ENCODE measurements at regions not wholly inside any gene's neighbourhood (a gene's known extent, or its start where the extent isn't known, plus 50 kb on each side); places are given as distances from the start of the nearest gene placed in this dataset.

DNA sequence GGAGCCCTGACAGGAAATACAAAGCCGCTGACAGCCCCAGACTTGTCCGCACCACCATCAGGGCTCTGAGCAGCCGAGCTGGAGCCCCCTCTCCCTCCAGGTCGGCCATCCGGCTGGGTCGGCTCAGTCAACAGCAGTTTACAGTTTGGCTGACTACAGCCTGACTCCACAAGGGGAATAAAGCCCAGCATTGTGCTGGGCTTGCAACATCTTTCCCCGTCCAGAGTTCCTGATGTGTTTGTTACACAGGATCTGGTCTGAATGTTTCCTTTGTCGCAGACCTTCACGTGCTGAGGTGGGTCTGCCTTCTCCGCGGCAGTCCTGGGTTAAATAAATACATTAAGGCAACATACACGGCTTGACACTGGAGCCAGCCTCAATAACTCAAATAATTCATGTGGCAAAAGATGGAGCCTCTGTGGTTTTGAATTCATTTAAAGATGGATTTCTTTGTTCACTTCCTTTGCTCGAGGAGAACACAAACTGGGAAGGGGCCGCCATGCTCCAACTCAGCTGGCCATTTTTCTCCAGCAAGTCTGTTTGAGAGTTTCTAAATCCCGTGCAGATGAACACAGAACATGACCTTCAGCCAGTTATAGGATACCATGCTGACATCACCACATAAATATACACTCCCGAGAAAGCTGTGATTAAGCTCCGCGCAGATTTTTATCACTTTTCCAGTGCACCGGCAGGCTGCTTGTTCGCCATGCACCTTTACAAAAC lies 192.1 kb downstream of the WDR11 start:
- in situ Hi-C loops (cut with MboI; ENCODE audit: low pct_ligation_motif_present in 1 of 4, low pct_unique_long_range_greater_than_20kb in 1 of 4, low sequenced_read_pairs in 3 of 4) (no loop called here), intact Hi-C loops (cut with DNase I; ENCODE audit: low total_unique reads) (no loop called here)
- TF ChIP-seq EP300 (IDR thresholded peaks at IDR 0.05; ENCODE audit: low read depth) (no peak), POLR2A (IDR thresholded peaks at IDR 0.05) (no peak), POLR2AphosphoS5 (IDR thresholded peaks at IDR 0.05) (no peak)
- TF ChIP-seq, protein P1, sequence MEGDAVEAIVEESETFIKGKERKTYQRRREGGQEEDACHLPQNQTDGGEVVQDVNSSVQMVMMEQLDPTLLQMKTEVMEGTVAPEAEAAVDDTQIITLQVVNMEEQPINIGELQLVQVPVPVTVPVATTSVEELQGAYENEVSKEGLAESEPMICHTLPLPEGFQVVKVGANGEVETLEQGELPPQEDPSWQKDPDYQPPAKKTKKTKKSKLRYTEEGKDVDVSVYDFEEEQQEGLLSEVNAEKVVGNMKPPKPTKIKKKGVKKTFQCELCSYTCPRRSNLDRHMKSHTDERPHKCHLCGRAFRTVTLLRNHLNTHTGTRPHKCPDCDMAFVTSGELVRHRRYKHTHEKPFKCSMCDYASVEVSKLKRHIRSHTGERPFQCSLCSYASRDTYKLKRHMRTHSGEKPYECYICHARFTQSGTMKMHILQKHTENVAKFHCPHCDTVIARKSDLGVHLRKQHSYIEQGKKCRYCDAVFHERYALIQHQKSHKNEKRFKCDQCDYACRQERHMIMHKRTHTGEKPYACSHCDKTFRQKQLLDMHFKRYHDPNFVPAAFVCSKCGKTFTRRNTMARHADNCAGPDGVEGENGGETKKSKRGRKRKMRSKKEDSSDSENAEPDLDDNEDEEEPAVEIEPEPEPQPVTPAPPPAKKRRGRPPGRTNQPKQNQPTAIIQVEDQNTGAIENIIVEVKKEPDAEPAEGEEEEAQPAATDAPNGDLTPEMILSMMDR (IDR thresholded peaks at IDR 0.05) = no peak
- Histone ChIP-seq H3K27me3 (no peaks in the 10 kb centered on the region), H3K4me1 (no peaks in the 10 kb centered on the region), H3K36me3 (no peaks in the 10 kb centered on the region), H3K4me3 (no peak overlapping the region), H3K9me3 (no peaks in the 10 kb centered on the region), H3K27ac (peak overlapping the region in 2 of 4 donors; percentile 21 to 22)
- WGBS, 2 donors (ENCODE audit: low coverage in 1 of 2) = 70 to 71% methylated on average over 3 to 20 of the region's 20 CpGs
- DNase-seq = no peak

DNA sequence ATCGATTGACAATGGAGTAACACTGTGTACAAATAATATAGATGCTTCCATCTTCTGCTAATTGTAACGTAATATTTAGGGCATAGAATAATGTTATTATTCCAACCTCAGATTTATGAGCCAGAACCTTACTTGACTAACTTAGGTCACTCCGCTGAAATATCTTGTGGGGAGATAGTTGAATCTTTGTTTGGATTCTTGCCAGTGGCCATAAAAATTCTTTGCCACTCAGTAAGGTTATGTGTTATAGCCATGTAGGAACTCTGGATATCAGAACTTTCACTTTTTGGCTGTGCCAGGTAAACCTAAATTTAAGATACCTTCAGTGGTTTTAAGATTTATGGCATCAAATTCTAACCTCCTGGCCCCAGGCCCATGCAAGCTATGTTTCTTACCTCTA lies 197.6 kb downstream of the WDR11 start:
- Histone ChIP-seq H3K4me1 (no peaks in the 10 kb centered on the region), H3K27me3 (no peaks in the 10 kb centered on the region), H3K27ac (no peak overlapping the region), H3K4me3 (no peak overlapping the region), H3K36me3 (no peaks in the 10 kb centered on the region), H3K9me3 (no peaks in the 10 kb centered on the region)
- no peak for DNase-seq
- TF ChIP-seq POLR2A (IDR thresholded peaks at IDR 0.05) = no peak
- TF ChIP-seq, protein P1 (IDR thresholded peaks at IDR 0.05) = no peak
- no peak for TF ChIP-seq EP300 (IDR thresholded peaks at IDR 0.05; ENCODE audit: low read depth)
- TF ChIP-seq POLR2AphosphoS5 (IDR thresholded peaks at IDR 0.05) = no peak
- in situ Hi-C loops (cut with MboI; ENCODE audit: low pct_ligation_motif_present in 1 of 4, low pct_unique_long_range_greater_than_20kb in 1 of 4, low sequenced_read_pairs in 3 of 4) (no loop called here), intact Hi-C loops (cut with DNase I; ENCODE audit: low total_unique reads) (no loop called here)
- WGBS, 2 donors (ENCODE audit: low coverage in 1 of 2) = 71 to 74% methylated on average over 1 to 3 of the region's 3 CpGs

DNA sequence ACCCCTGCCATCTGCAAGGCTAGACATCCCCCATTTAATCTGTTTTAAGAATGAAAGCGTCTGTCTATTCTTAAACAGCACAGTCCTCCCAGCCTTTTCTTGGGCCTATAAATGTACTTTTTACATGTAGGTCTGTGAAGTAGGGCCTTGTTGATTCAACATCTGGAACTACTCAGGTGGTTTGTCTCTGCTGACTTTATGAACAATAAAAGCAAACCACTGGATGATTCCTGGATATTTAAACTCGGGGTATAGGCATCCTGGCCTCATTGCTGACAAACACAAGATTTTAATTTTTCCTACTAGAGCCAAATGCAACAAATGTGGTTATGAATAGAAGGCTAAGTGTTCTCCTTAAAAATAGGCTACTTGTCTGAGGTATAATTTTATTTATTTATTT lies 198.3 kb downstream of the WDR11 start:
- intact Hi-C loops (cut with DNase I; ENCODE audit: low total_unique reads) (no loop called here), in situ Hi-C loops (cut with MboI; ENCODE audit: low pct_ligation_motif_present in 1 of 4, low pct_unique_long_range_greater_than_20kb in 1 of 4, low sequenced_read_pairs in 3 of 4) (no loop called here)
- no peak for DNase-seq
- Histone ChIP-seq H3K9me3 (no peaks in the 10 kb centered on the region), H3K4me3 (no peak overlapping the region), H3K27ac (no peak overlapping the region), H3K36me3 (no peaks in the 10 kb centered on the region), H3K27me3 (no peaks in the 10 kb centered on the region), H3K4me1 (no peaks in the 10 kb centered on the region)
- TF ChIP-seq EP300 (IDR thresholded peaks at IDR 0.05; ENCODE audit: low read depth) (no peak), POLR2A (IDR thresholded peaks at IDR 0.05) (no peak), POLR2AphosphoS5 (IDR thresholded peaks at IDR 0.05) (no peak)
- TF ChIP-seq, protein P1 (IDR thresholded peaks at IDR 0.05) = no peak
- WGBS, 2 donors (ENCODE audit: low coverage in 1 of 2) = 58 to 65% methylated on average over 2 of the region's 2 CpGs

DNA sequence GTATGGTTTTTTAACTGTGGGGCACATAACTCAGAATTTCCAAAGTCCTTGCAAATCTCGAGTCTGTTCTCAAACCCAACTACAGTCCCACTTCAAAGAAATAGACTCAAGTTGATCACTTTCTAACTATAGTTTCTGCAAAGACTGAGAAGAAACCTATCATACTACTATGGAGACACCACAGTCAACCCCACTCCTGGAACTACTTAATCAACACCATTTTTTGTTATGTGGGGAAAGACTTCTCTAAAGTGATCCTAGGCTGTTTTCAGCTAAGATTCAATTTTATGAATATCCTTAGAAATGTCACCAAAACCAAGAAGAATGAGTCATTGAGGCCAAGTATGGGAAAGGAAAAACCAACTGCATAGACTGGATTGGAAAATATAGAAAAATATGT lies 198.8 kb downstream of the WDR11 start:
- in situ Hi-C loops (cut with MboI; ENCODE audit: low pct_ligation_motif_present in 1 of 4, low pct_unique_long_range_greater_than_20kb in 1 of 4, low sequenced_read_pairs in 3 of 4) = no loop called here
- no peaks in the 10 kb centered on the region for H3K4me1 ChIP-seq
- intact Hi-C loops (cut with DNase I; ENCODE audit: low total_unique reads) = no loop called here

More for the DNA sequence above, 198.8 kb downstream of the WDR11 start:
- Histone ChIP-seq H3K9me3 (no peaks in the 10 kb centered on the region), H3K27ac (no peak overlapping the region), H3K36me3 (no peaks in the 10 kb centered on the region), H3K4me3 (no peak overlapping the region), H3K27me3 (no peaks in the 10 kb centered on the region)
- 65 to 92% methylated on average over 1 of the region's 1 CpG for WGBS, 2 donors (ENCODE audit: low coverage in 1 of 2)
- TF ChIP-seq EP300 (IDR thresholded peaks at IDR 0.05; ENCODE audit: low read depth) (no peak), POLR2A (IDR thresholded peaks at IDR 0.05) (no peak), POLR2AphosphoS5 (IDR thresholded peaks at IDR 0.05) (no peak)
- TF ChIP-seq, protein P1 (IDR thresholded peaks at IDR 0.05) = no peak
- DNase-seq = no peak
